ENCODE measurements at regions not wholly inside any gene's neighbourhood (a gene's known extent, or its start where the extent isn't known, plus 50 kb on each side); places are given as distances from the start of the nearest gene placed in this dataset.

GRCh38 chr3:89698208-89698830 is 590.9 kb downstream of the EPHA3 start:
- no peak overlapping the region for H3K4me3 ChIP-seq
- no peak for TF ChIP-seq EP300 (IDR thresholded peaks at IDR 0.05)
- no peak for TF ChIP-seq CTCF (IDR thresholded peaks at IDR 0.05)
- no peak for TF ChIP-seq POLR2A (IDR thresholded peaks at IDR 0.05)
- TF ChIP-seq POLR2AphosphoS5 (IDR thresholded peaks at IDR 0.05), result no peak
- DNase-seq (no peak), ATAC-seq (ENCODE audit: low FRiP score in 2 of 2) (no peak)
- no peaks in the 10 kb centered on the region for H3K27me3 ChIP-seq
- H3K27ac ChIP-seq, result no peak overlapping the region
- no peaks in the 10 kb centered on the region for H3K36me3 ChIP-seq
- H3K9me3 ChIP-seq, result no peaks in the 10 kb centered on the region
- WGBS, 2 donors, result 83 to 88% methylated on average over 3 of the region's 3 CpGs
- no peaks in the 10 kb centered on the region for H3K4me1 ChIP-seq

GRCh38 chr3:89699229-89699628 is 591.8 kb downstream of the EPHA3 start:
- 78 to 86% methylated on average over 4 of the region's 4 CpGs for WGBS, 2 donors
- ATAC-seq (ENCODE audit: low FRiP score in 2 of 2), result no peak
- TF ChIP-seq POLR2AphosphoS5 (IDR thresholded peaks at IDR 0.05) (no peak), CTCF (IDR thresholded peaks at IDR 0.05) (no peak), POLR2A (IDR thresholded peaks at IDR 0.05) (no peak), EP300 (IDR thresholded peaks at IDR 0.05) (no peak)
- no peaks in the 10 kb centered on the region for H3K27me3 ChIP-seq
- no peaks in the 10 kb centered on the region for H3K9me3 ChIP-seq
- H3K36me3 ChIP-seq, result no peaks in the 10 kb centered on the region
- no peaks in the 10 kb centered on the region for H3K4me1 ChIP-seq
- no peak for DNase-seq
- H3K27ac ChIP-seq, result no peak overlapping the region
- no peak overlapping the region for H3K4me3 ChIP-seq

- WGBS, 2 donors, result 88 to 100% methylated on average over 1 of the region's 1 CpG
- Histone ChIP-seq H3K27me3 (no peaks in the 10 kb centered on the region), H3K4me3 (no peak overlapping the region), H3K4me1 (no peaks in the 10 kb centered on the region), H3K36me3 (no peaks in the 10 kb centered on the region), H3K9me3 (no peaks in the 10 kb centered on the region), H3K27ac (no peak overlapping the region)
- TF ChIP-seq POLR2A (IDR thresholded peaks at IDR 0.05) (no peak), EP300 (IDR thresholded peaks at IDR 0.05) (no peak), CTCF (IDR thresholded peaks at IDR 0.05) (no peak), POLR2AphosphoS5 (IDR thresholded peaks at IDR 0.05) (no peak)
- ATAC-seq (ENCODE audit: low FRiP score in 2 of 2) (no peak), DNase-seq (no peak)
Measured at GRCh38 chr3:89699771-89700170, 592.4 kb downstream of the EPHA3 start.

GRCh38 chr3:89702404-89702803 is 595.0 kb downstream of the EPHA3 start:
- H3K27ac ChIP-seq, result no peak overlapping the region
- no peak for ATAC-seq (ENCODE audit: low FRiP score in 2 of 2)
- DNase-seq, result no peak
- H3K36me3 ChIP-seq, result no peaks in the 10 kb centered on the region
- no peaks in the 10 kb centered on the region for H3K4me1 ChIP-seq
- no peak for TF ChIP-seq POLR2A (IDR thresholded peaks at IDR 0.05)
- TF ChIP-seq CTCF (IDR thresholded peaks at IDR 0.05), result no peak
- TF ChIP-seq POLR2AphosphoS5 (IDR thresholded peaks at IDR 0.05), result no peak
- no peak for TF ChIP-seq EP300 (IDR thresholded peaks at IDR 0.05)
- WGBS, 2 donors, result 72 to 83% methylated on average over 5 of the region's 5 CpGs
- no peaks in the 10 kb centered on the region for H3K27me3 ChIP-seq
- no peaks in the 10 kb centered on the region for H3K9me3 ChIP-seq
- H3K4me3 ChIP-seq, result no peak overlapping the region

GRCh38 chr3:89713196-89713595 is 605.8 kb downstream of the EPHA3 start:
- Histone ChIP-seq H3K9me3 (peaks cover 0 to 5% (median 0%) of the 10 kb centered on the region in 4 donors), H3K4me3 (no peak overlapping the region), H3K36me3 (no peaks in the 10 kb centered on the region), H3K27me3 (no peaks in the 10 kb centered on the region), H3K27ac (no peak overlapping the region), H3K4me1 (no peaks in the 10 kb centered on the region)
- 70 to 80% methylated on average over 3 of the region's 3 CpGs for WGBS, 2 donors
- ATAC-seq (ENCODE audit: low FRiP score in 2 of 2) (no peak), DNase-seq (no peak)
- no peak for TF ChIP-seq POLR2AphosphoS5 (IDR thresholded peaks at IDR 0.05)
- TF ChIP-seq POLR2A (IDR thresholded peaks at IDR 0.05), result no peak
- TF ChIP-seq CTCF (IDR thresholded peaks at IDR 0.05), result no peak
- TF ChIP-seq EP300 (IDR thresholded peaks at IDR 0.05), result no peak
